LoVo (cell line): ENCODE measurements at regions not wholly inside any gene's neighbourhood (a gene's known extent, or its start where the extent isn't known, plus 50 kb on each side); places are given as distances from the start of the nearest gene placed in this dataset.
"Not testable (repeated sequence)": the region's sequence is repeated elsewhere in the genome, so short reads cannot be mapped to it uniquely, and the experiment has no call there.

Experiments used
- DNase-seq: peaks from one replicate; pipeline ENCODE4 v3.0.0-alpha.2; 2016; ENCODE audit warnings: low spot score

- DNase-seq: not testable (repeated sequence)
These were observed 904.4 kb upstream of the HS3ST1 start for GRCh38 chr4:12333083-12333482.

- DNase-seq: no peak
These were observed 896.3 kb upstream of the HS3ST1 start for GRCh38 chr4:12324965-12325364.

GRCh38 chr4:12319765-12320164 lies 891.1 kb upstream of the HS3ST1 start:
- no peak for DNase-seq

DNA sequence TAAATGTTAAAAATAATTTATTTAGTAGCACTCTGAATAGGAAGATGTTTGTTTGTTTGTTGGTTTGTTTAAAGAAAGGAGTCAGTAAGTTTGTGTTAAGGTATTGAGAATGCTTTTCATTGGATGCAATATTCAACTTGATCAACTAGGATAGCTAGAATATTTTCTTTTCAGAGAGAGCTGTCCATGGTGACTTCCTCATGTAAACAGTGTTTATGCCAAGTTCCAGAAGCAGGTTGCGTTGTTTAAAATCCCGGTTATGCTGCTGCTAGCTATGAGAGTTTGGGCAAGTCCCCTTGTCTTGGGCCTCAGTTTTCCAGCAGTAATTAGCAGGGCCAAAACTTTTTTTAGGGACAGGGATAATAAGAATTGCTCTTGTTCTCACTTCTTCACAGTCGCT lies 876.2 kb upstream of the HS3ST1 start:
- no peak for DNase-seq

GRCh38 chr4:12296366-12296765 lies 867.7 kb upstream of the HS3ST1 start:
- DNase-seq: no peak

GRCh38 chr4:12293906-12294525 lies 865.3 kb upstream of the HS3ST1 start:
- DNase-seq: no peak

DNA sequence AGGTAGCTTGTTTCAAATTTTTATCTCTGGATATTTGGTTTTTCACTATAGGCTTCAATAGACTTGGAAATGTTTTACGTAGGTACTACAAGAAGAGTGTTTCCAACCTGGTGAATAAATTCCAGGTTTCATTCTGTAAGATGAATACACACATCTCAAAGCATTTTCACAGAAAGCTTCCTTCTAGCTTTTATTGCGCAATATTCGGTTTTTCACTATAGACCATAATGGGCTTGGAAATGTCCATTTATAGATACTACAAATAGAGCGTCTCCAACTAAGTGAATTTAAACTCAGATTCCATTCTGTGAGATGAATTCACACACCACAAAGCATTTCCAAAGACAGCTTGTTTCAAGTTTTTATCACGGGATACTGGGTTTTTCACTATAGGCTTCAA lies 857.7 kb upstream of the HS3ST1 start:
- no peak for DNase-seq

DNA sequence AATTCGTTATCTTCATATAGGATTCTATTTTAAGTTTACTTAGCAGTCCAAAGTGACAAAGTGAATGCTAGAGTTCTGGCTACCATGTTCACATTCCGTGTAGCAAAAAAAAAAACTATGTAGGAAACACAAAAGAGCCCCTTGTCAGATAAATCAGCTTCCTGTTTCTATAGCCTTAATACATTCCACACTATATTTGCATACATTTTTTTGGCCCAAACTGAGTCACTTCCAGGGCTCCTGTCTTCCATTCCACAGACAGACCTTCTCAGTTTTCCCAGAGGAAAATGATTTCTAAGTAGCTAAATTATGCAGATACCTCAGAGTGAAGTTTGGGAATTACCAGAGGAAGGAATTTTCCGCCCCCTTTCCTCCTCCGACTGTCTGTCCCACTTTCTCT lies 841.9 kb upstream of the HS3ST1 start:
- no peak for DNase-seq

DNA sequence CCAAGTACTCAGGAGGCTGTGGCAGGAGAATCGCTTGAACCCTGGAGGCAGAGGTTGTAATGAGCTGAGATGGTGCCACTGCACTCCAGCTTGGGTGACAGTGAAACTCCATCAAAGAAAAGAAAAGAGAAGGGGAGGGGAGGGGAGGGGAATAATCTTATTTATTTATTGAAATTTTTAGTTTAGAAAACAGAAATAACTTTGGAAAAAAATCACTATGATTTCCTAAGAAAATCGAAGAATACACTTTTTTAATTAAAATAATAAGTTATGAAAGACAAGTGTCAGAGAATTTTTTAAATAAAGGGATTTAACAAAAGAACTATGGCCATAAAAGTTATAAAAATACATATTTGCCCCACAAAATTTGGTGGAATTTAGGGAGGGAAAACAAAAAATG lies 836.9 kb upstream of the HS3ST1 start:
- no peak for DNase-seq

DNA sequence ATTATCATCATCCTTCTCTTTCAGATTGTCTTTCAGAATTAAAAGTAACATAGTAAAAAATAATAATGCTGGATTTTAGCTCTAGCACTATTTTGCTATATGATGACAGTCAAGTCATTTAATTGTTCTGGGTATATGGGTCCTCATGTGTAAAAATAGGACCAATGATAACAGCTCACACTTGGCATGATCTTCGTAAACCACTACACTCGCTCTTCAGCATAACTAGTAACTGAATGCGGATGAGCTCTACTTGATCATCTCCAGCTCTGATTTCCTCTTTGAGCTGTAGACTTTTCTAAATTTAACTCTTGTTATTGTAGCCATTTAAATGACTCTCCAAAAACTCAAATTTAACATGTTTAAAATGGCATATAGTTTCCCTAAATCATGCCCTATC lies 831.8 kb upstream of the HS3ST1 start:
- no peak for DNase-seq

- no peak for DNase-seq
These were observed 816.3 kb upstream of the HS3ST1 start for GRCh38 chr4:12244973-12245372.

DNA sequence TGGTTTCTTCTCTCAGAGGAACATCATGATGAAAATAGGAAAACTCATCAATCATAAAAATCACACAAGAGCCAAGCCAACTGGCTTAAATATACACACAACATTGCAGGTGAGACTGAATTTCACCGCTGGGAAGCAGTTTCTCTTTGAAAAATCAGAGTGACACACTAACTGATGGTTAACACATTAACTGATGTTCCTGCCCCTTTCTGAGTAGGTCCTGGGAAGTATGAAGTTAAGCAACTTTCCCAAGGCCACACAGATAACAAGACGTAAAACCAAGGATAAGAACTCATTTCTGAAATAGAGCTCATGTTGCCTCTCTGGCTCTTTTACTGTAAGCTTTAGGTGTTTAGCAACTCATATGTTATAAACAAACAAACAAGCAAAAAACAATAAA lies 813.7 kb upstream of the HS3ST1 start:
- DNase-seq: no peak

GRCh38 chr4:12239897-12240636 lies 811.4 kb upstream of the HS3ST1 start:
- no peak for DNase-seq

DNA sequence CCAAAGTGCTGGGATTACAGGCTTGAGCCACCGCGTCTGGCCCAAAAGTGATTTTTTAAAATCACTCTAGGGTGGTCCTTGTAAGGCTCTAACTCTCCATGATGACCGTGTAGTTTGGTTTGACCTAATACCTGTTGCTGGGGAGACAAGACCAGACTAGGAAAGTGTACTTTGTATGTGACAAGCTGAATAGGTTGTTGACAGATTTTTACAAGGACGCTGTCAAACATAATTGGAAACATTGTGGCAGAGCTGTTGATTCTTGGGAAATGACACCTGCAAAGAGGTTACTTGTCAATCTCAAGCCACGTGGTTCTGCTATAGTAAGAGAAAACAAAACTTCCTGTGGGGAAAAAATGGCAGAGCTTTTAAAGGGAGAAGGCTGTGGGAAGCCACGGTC lies 802.4 kb upstream of the HS3ST1 start:
- no peak for DNase-seq

DNA sequence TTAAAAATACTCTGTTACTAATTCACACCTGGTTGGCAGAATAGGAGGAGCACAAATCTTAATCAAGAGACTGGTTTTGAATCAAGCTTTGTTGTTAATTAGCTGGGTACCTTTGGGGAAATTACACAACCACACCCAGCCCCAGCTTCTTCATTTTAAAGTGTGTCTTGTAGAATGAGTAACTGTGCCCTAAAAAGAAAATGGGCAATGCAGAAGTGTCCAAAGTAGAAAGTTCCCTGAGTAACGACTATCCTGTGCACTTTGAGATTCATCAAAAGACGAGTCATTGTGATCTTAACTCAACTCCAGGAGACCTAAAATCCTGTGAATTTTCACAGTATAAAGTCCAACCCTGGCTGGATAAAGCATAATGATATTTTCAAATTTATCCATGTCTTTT lies 792.3 kb upstream of the HS3ST1 start:
- DNase-seq: no peak

- DNase-seq: no peak
These were observed 782.9 kb upstream of the HS3ST1 start for GRCh38 chr4:12211636-12212035.

DNA sequence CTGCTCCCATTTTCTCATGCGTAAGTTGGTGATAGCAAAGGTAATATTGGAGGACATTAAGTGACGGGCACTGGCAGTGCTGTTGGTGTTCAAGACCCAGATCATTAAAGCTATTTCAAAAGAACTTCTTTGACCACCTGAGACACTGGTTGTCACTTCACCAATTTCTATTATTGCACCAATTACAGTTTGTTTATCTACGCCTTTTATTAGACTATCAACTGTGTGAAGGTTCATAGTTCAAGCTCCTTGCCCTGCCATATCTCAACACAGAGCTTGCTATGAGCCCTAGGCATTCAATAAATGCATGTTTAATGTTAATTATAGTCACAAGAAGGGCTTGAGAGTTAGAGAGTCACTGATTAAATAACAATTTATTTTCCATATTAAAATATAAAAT lies 778.7 kb upstream of the HS3ST1 start:
- DNase-seq: no peak

DNA sequence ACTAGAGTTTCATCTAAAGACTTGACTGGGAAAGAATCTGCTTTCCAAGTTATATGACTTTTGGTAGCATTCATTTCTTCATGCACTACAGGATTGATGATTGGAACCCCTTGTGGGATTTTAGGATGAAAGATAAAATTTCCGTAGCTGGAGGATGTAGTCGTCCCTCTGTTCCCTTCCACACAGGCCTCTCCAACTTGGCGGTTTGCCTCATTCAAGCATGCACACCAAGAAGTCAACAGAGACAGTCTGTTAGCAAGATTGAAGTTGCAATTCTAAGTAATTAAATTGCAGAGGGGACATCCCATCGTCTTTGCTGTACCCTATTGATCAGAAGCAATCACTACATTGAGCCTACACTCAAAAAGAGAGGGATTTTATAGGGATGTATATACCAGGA lies 777.4 kb upstream of the HS3ST1 start:
- no peak for DNase-seq

DNA sequence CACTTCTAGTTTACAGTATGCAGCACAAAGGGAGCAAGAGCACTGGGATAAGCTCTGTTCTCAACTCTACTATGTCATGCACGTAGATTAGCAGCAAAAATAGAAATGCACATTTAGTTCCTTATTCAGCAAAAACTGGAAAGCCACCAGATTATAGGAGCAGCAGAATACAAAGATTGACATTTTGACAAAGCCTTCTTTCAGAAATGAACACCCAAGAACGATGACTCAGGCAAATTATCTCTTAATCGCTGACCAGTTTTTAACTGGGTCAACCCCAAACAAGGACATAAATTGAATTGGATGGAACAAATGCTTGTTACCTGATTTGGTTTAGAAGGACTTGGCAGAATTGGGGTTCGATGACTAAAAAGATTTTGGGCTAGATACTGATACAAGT lies 775.3 kb upstream of the HS3ST1 start:
- no peak for DNase-seq

DNA sequence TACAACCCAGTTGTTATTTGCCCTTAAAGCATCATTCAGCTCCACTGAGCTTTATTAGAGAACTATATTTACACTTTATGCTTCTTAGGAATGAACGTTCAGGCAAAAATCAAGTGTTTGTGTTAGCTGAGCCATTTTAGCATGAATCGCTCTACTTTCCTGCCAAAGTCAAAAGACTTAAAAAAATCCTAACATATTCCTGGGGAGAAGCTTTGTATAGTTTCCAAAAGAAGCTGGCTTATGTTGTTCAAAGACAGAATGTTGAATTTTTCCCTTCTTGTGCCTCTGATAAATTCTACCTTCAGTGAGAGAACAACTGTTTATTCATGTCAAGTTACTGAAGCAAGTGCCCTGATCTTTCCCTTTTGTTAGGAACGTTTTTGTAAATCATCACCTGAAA lies 771.5 kb upstream of the HS3ST1 start:
- no peak for DNase-seq

- no peak for DNase-seq
These were observed 757.8 kb upstream of the HS3ST1 start for GRCh38 chr4:12186526-12186925.

GRCh38 chr4:12178614-12179610 lies 750.2 kb upstream of the HS3ST1 start:
- no peak for DNase-seq

DNA sequence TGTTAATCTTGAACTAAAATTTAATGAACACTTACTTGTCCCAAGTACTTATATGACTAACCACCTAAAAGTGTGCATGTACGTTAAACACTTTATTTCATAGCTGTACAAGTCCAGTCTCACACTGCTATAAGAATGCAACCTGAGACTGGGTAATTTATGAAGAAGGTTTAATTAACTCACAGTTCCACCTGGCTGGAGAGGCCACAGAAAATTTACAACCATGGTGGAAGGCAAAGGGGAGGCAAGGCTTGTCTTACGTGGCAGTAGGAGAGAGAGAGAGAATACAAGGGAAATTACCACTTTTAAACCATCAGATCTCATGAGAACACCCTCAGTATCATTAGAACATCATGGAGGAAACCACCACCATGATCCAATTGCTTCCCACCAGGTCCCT lies 748.7 kb upstream of the HS3ST1 start:
- DNase-seq: no peak
